ENCODE measurements at regions not wholly inside any gene's neighbourhood (a gene's known extent, or its start where the extent isn't known, plus 50 kb on each side); places are given as distances from the start of the nearest gene placed in this dataset.

GRCh38 chr12:94717656-94718055 is 67.3 kb upstream of the TMCC3 start:
- TF ChIP-seq, protein P1, sequence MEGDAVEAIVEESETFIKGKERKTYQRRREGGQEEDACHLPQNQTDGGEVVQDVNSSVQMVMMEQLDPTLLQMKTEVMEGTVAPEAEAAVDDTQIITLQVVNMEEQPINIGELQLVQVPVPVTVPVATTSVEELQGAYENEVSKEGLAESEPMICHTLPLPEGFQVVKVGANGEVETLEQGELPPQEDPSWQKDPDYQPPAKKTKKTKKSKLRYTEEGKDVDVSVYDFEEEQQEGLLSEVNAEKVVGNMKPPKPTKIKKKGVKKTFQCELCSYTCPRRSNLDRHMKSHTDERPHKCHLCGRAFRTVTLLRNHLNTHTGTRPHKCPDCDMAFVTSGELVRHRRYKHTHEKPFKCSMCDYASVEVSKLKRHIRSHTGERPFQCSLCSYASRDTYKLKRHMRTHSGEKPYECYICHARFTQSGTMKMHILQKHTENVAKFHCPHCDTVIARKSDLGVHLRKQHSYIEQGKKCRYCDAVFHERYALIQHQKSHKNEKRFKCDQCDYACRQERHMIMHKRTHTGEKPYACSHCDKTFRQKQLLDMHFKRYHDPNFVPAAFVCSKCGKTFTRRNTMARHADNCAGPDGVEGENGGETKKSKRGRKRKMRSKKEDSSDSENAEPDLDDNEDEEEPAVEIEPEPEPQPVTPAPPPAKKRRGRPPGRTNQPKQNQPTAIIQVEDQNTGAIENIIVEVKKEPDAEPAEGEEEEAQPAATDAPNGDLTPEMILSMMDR (IDR thresholded peaks at IDR 0.05): no peak
- TF ChIP-seq EZH2 (IDR thresholded peaks at IDR 0.05) (no peak), EZH2phosphoT487 (IDR thresholded peaks at IDR 0.05) (no peak)
